ACC112 (cell line): ENCODE measurements at regions not wholly inside any gene's neighbourhood (a gene's known extent, or its start where the extent isn't known, plus 50 kb on each side); places are given as distances from the start of the nearest gene placed in this dataset.

Experiments used
- H2AFZ ChIP-seq: fragments of 200-600 bp; sonication (generic); one replicate; pipeline ENCODE4 v1.6.0; 2017; ENCODE audit warnings: antibody characterized with exemption, low read length; ENCODE audit not compliant: unreplicated experiment
- H3K27ac ChIP-seq: fragments of 200-600 bp; sonication (generic); 2 replicates; pipeline ENCODE4 v1.5.1; 2014; ENCODE audit warnings: low read depth, mild to moderate bottlenecking, antibody characterized with exemption, low read length, moderate library complexity
- H3K27me3 ChIP-seq: fragments of 200-600 bp; sonication (generic); 2 replicates; pipeline ENCODE4 v1.6.1; 2014; ENCODE audit warnings: mild to moderate bottlenecking, antibody characterized with exemption, low read length, moderate library complexity, mixed read lengths; ENCODE audit not compliant: insufficient read depth
- H3K36me3 ChIP-seq: fragments of 200-600 bp; sonication (generic); 2 replicates; pipeline ENCODE4 v1.6.1; 2016; ENCODE audit warnings: mild to moderate bottlenecking, antibody characterized with exemption, low read length, moderate library complexity, mixed read lengths; ENCODE audit not compliant: insufficient read depth
- H3K4me1 ChIP-seq: fragments of 200-600 bp; sonication (generic); one replicate; pipeline ENCODE4 v1.6.1; 2016; ENCODE audit warnings: low read length, mixed read lengths; ENCODE audit not compliant: insufficient read depth, unreplicated experiment, control insufficient read depth
- H3K4me3 ChIP-seq: fragments of 200-600 bp; sonication (generic); 2 replicates; pipeline ENCODE4 v1.5.1; 2014; ENCODE audit warnings: mild to moderate bottlenecking, low read depth, low read length
- H3K79me2 ChIP-seq: fragments of 200-600 bp; sonication (generic); one replicate; pipeline ENCODE4 v1.6.0; 2016; ENCODE audit warnings: low read length; ENCODE audit not compliant: control insufficient read depth, unreplicated experiment, insufficient read depth

DNA sequence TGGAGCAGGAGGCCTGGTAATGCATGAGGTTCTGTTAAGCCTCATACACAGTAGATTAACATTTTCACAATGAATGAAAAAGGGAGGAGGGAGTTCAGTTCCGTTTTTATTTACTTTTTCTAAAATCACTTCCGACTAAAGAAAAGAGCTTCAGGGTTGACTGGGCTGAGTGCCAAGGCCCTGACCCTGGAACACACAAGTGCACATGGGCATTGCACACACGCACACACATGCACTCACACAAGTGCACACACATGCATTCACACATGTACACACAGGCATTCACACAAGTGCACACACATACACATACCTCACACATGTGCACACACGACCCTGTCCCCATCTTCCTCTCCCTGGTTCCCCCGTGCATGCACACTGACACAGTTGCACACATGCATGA is 303.3 kb downstream of the BRD1 start:
- H3K27ac ChIP-seq: no peak overlapping the region
- no peaks in the 10 kb centered on the region for H3K79me2 ChIP-seq
- no peaks in the 10 kb centered on the region for H3K4me1 ChIP-seq
- H3K36me3 ChIP-seq: no peaks in the 10 kb centered on the region
- H3K27me3 ChIP-seq: no peaks in the 10 kb centered on the region
- no peak overlapping the region for H2AFZ ChIP-seq
- no peak overlapping the region for H3K4me3 ChIP-seq

DNA sequence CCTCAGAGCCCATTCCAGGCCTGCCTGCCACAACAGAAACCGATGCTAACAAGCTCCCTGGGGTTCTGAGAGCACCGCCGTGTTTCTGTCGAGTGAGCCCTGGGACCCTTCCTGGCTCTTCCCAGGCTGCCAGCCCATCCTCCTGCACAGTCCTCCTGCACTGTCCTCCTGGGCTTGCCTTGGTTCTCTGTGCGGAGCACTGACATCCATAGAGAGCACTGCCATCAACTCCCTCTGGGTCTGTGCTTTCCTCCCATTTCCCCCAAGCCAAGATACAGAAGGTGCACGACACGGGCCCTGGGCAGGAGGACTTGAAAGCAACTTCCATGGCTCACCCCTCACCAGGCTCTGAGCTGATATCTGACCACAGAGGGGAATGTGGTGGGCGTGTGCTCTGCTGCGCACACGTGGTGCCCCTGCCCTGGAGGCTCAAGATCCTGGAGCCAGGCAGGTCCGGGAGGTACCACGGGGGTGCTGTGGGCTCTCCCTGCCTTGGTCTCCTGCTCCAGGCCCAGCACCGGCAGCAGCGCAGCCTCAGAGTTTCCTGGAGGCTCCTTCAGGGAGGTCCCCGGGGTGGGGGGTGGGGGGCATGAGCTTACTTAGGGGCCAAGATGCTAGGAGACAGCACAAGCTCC is 304.2 kb downstream of the BRD1 start:
- no peaks in the 10 kb centered on the region for H3K36me3 ChIP-seq
- no peaks in the 10 kb centered on the region for H3K79me2 ChIP-seq
- H3K4me1 ChIP-seq: no peaks in the 10 kb centered on the region
- no peak overlapping the region for H2AFZ ChIP-seq
- no peak overlapping the region for H3K27ac ChIP-seq
- no peaks in the 10 kb centered on the region for H3K27me3 ChIP-seq
- H3K4me3 ChIP-seq: no peak overlapping the region

DNA sequence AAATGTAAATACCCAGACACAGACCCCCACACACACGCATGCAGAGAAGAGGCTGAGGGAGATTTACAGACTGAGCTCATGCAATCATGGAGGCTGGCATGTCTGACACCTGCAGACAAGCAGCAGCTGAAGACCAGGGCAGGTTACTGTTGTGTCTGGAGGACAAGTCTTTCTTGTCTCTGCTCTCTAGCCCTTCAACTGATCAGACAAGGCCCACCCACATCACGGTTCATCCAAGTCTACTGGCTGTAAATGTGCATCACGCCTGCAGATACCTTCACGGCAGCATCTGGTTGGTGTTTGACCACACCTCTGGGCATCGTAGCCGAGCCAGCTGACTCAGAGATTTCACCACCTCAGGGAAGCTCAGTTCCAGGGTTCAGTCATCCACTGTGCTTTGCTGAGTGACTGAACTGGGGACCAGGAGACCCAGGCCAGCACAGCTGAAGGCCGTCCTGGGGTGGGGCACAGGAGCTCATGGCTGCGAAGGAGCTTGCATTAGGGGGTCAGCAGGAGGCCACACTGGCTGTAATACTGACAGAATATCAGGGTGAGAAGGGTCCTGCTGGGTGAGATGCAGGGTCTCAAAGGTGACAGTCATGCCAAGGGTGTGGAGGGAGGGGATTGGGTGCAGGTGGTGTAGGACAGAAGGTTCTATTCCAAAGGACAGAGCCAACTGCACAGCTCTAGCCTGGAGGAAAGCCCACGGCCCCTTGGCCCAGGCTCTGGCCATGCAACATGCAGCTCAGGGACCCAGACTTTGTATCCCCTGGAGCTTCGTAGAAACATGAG is 304.9 kb downstream of the BRD1 start:
- H3K27ac ChIP-seq: no peak overlapping the region
- no peak overlapping the region for H3K4me3 ChIP-seq
- H3K36me3 ChIP-seq: no peaks in the 10 kb centered on the region
- no peaks in the 10 kb centered on the region for H3K79me2 ChIP-seq
- no peaks in the 10 kb centered on the region for H3K4me1 ChIP-seq
- no peak overlapping the region for H2AFZ ChIP-seq
- H3K27me3 ChIP-seq: no peaks in the 10 kb centered on the region

DNA sequence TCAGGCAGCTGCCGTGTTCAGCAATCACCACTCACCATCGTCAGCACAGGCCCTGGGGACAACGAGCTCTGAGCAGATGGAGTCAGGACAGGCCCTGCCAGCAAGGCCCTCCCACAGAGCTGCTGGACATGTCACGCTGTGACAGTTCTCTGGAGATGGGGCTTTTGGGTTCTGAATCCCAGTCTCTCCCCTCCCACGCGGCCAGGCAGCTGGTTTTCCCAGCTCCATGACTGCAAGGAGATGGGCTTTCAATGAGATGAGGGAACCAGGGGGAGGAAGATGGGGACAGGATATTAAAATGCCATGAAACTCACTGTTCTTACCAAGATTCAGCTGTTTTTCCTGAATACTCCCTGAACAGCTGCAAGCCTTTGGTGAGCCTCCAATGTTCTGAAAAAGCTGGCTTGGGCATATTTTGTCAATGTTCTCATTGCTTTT is 305.9 kb downstream of the BRD1 start:
- Histone ChIP-seq H3K27me3 (no peaks in the 10 kb centered on the region), H3K4me1 (no peaks in the 10 kb centered on the region)

DNA sequence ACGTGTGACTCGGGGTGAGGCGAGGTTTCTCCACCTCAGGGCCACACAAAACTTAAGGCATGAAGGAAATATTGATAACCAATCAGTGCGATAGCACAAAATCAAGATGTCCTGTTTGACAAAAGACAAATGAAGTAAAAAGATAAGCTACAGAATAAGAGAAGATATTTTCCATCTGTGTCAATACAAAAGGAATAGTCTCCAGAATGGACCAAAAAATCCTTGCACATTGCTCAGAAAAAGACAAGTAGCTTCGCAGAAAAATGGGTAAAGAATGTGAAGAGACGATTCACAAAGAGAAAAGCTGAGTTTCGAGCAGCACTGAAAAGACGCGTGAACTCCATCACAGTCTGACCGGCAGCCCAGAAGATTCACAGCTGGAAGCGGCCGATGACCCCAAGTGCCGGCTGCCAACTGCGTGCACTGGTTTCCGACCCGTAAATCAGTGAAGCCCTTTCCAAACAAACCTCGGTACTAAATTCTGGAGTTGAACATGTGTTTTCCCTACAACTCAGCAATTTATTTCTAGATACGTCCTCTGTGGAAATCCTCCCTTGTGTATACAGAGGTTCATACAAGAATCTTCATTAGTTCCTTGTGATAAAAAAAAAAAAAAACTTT is 308.4 kb downstream of the BRD1 start:
- Histone ChIP-seq H3K36me3 (no peaks in the 10 kb centered on the region), H3K4me1 (no peaks in the 10 kb centered on the region), H3K4me3 (no peak overlapping the region), H3K79me2 (no peaks in the 10 kb centered on the region), H2AFZ (no peak overlapping the region), H3K27ac (no peak overlapping the region), H3K27me3 (no peaks in the 10 kb centered on the region)

More for the DNA sequence above, 305.9 kb downstream of the BRD1 start:
- Histone ChIP-seq H2AFZ (no peak overlapping the region), H3K4me3 (no peak overlapping the region), H3K79me2 (no peaks in the 10 kb centered on the region), H3K36me3 (no peaks in the 10 kb centered on the region), H3K27ac (no peak overlapping the region)

DNA sequence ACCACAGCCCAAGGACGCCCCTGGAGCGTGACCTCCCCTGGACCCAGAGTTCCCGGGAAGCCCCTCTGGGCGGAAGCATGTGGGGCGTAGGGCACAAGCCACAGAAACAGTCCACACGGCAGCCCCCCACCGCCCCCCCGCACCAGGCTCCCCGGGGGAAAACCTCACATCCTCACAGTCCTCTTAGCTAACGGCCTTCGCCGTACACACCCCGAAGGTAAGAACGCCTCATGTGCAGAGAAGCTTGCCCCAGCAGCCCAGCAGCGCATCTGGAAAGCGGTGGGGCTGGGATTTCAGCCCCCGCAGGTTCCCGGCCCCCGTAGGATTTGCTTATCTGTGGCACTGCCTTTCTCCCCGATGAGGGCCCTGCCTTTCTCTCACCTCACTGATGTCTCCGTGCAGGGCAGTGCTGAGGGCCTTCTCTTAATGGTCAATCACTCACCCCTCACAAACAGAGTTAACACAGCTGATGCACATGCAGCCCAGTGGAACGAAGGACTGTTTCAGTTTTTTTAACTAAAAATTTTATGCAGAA is 309.2 kb downstream of the BRD1 start:
- H3K27me3 ChIP-seq: no peaks in the 10 kb centered on the region

DNA sequence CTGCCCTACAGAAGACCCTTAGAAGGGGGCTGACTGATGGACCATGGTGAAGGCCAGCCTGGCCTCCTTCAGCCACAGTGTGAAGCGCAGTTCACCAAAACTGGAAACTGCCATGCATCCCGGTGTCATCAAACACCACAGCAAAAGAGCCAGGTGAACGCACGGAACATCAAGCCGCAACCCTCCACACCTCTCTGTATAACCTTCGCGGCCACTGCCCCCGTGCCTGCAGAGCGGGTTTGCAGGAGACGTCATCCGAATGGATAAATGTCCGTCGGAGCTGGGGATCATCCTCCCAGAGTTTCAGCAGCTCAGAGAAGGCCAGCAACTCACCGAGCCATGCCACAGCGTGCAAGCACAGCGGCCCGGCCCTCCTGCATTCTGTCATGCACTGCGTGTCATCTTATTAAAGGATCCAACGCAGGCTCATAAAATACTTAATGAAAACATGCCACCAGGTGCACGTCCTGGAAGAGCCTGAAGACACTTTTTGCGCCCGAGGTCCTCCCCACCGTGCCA is 309.9 kb downstream of the BRD1 start:
- no peaks in the 10 kb centered on the region for H3K27me3 ChIP-seq
- no peak overlapping the region for H3K4me3 ChIP-seq
- H3K36me3 ChIP-seq: no peaks in the 10 kb centered on the region
- no peaks in the 10 kb centered on the region for H3K4me1 ChIP-seq
- H3K79me2 ChIP-seq: no peaks in the 10 kb centered on the region
- H2AFZ ChIP-seq: no peak overlapping the region
- H3K27ac ChIP-seq: no peak overlapping the region

More for the DNA sequence above, 309.2 kb downstream of the BRD1 start:
- Histone ChIP-seq H3K4me1 (no peaks in the 10 kb centered on the region), H3K27ac (no peak overlapping the region), H2AFZ (no peak overlapping the region), H3K79me2 (no peaks in the 10 kb centered on the region), H3K4me3 (no peak overlapping the region), H3K36me3 (no peaks in the 10 kb centered on the region)

DNA sequence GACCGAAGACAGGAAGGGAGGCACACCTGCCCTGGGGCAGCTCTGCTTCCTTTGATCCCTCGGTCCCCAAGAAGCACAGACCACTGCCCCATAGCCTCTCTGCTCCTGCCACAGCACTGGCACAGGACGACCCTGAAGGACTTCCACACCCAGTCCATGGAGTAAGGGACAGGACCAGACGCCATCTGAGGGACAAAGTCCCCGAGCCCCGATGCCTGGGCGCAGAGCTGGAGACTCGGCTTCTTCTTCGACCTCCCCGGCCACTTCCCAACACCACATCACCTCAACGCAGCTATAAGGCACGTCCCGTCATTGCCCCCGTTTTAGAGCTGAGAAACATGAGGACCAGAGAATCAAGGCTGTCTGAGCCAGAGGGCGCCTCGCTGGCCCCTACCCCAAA is 310.5 kb downstream of the BRD1 start:
- Histone ChIP-seq H3K4me1 (no peaks in the 10 kb centered on the region), H2AFZ (no peak overlapping the region), H3K27ac (no peak overlapping the region), H3K36me3 (no peaks in the 10 kb centered on the region), H3K4me3 (no peak overlapping the region), H3K79me2 (no peaks in the 10 kb centered on the region), H3K27me3 (no peaks in the 10 kb centered on the region)

DNA sequence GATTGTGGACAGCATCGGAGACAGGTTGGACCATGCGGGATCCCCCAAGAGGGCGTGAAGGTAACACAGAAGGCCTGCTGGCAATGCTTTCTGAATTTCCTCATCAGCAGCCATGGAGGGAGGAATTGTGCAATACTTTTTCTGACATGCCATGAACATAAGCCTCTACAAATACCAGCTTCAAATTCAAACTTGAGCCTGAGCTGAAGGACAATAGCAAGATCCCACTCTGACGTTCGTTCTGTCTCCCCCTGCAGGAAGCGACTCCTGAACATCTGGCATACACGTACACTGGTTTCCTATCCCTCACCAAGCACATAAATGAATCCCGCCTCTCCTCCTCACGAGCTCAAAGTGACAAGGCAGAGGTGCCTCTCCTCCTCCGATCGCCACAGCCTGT is 312.2 kb downstream of the BRD1 start:
- no peak overlapping the region for H2AFZ ChIP-seq
- H3K36me3 ChIP-seq: no peaks in the 10 kb centered on the region
- no peak overlapping the region for H3K4me3 ChIP-seq
- H3K4me1 ChIP-seq: no peaks in the 10 kb centered on the region
- no peak overlapping the region for H3K27ac ChIP-seq
- no peaks in the 10 kb centered on the region for H3K27me3 ChIP-seq
- no peaks in the 10 kb centered on the region for H3K79me2 ChIP-seq

DNA sequence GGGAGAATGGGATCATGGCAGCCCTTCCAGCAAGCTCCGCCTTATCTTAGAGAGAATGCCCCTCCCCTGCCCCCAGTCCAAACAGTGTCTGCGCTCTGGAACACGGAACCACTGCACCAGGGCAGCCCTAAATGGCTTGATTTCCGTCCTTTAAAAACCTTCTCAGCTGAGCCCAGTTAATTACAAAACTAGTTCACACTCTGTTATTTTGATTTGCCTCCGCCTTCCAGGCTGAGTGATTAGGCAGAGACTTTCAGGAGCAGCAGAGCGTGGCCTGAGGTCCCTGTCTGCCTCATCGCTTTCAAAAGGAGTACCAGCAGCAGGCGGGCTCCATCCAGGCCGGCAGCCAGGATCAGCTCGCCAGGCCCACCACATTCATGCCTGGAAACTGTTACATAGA is 313.0 kb downstream of the BRD1 start:
- no peak overlapping the region for H3K4me3 ChIP-seq
- no peaks in the 10 kb centered on the region for H3K79me2 ChIP-seq
- no peaks in the 10 kb centered on the region for H3K4me1 ChIP-seq

More for the DNA sequence above, 313.0 kb downstream of the BRD1 start:
- Histone ChIP-seq H3K27ac (no peak overlapping the region), H2AFZ (no peak overlapping the region), H3K27me3 (no peaks in the 10 kb centered on the region), H3K36me3 (no peaks in the 10 kb centered on the region)
